Upper lobe of left lung (tissue), 4 donors: ENCODE measurements at regions not wholly inside any gene's neighbourhood (a gene's known extent, or its start where the extent isn't known, plus 50 kb on each side); places are given as distances from the start of the nearest gene placed in this dataset.
"Not testable (repeated sequence)": the region's sequence is repeated elsewhere in the genome, so short reads cannot be mapped to it uniquely, and the experiment has no call there.

Source experiments
- EP300 ChIP-seq, 4 donors: sonication (generic); formaldehyde crosslinking; IDR thresholded peaks; one replicate each; pipeline ENCODE4 v1.5.1; 2017; ENCODE audit warnings: antibody characterized with exemption in 4 of 4, control low read depth in 2 of 4
- POLR2AphosphoS5 ChIP-seq, 2 donors: sonication (generic); formaldehyde crosslinking; IDR thresholded peaks; one replicate each; pipeline ENCODE4 v1.5.1; 2017; ENCODE audit warnings: antibody characterized with exemption in 2 of 2
- TF ChIP-seq, protein P1 (sequence below), 6 experiments: fragments of 450-650 bp in 4 of 6; fragments of 200-600 bp in 2 of 6; sonication (generic) in 2 of 6; IDR thresholded peaks; one replicate each; pipeline ENCODE4 v1.5.1; 2016 to 2019; ENCODE audit warnings: antibody characterized with exemption in 6 of 6

DNA sequence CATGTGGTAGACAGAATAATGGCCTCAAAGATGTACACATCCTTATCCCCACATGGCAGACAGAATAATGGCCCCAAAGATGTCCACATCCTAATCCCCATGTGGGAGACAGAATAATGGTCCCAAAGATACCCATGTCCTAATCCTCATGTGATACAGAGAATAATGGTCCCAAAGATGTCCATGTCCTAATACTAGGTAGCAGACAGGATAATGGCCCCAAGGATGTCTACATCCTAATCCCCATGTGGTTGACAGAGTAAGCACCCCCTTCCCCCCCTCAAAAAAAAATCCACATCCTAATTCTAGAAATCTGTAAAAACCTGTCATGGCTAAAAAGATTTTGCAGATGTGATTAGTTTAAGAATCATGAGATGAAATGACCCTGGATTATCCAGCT, 4484.7 kb upstream of the OR11H1 start:
- TF ChIP-seq, protein P1, sequence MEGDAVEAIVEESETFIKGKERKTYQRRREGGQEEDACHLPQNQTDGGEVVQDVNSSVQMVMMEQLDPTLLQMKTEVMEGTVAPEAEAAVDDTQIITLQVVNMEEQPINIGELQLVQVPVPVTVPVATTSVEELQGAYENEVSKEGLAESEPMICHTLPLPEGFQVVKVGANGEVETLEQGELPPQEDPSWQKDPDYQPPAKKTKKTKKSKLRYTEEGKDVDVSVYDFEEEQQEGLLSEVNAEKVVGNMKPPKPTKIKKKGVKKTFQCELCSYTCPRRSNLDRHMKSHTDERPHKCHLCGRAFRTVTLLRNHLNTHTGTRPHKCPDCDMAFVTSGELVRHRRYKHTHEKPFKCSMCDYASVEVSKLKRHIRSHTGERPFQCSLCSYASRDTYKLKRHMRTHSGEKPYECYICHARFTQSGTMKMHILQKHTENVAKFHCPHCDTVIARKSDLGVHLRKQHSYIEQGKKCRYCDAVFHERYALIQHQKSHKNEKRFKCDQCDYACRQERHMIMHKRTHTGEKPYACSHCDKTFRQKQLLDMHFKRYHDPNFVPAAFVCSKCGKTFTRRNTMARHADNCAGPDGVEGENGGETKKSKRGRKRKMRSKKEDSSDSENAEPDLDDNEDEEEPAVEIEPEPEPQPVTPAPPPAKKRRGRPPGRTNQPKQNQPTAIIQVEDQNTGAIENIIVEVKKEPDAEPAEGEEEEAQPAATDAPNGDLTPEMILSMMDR (IDR thresholded peaks at IDR 0.05), result not testable (repeated sequence)
- TF ChIP-seq EP300, POLR2AphosphoS5 (IDR thresholded peaks at IDR 0.05): not testable (repeated sequence)
